Breast epithelium (tissue), 4 donors: ENCODE measurements at regions not wholly inside any gene's neighbourhood (a gene's known extent, or its start where the extent isn't known, plus 50 kb on each side); places are given as distances from the start of the nearest gene placed in this dataset.
"Not testable (repeated sequence)": the region's sequence is repeated elsewhere in the genome, so short reads cannot be mapped to it uniquely, and the experiment has no call there.

ENCODE experiments used
- DNase-seq, 2 donors: peaks; one replicate each; pipeline ENCODE4 v3.0.0-alpha.2; 2019; ENCODE audit warnings: low spot score in 2 of 2
- H3K27ac ChIP-seq, 2 donors: fragments of 200-600 bp; sonication (generic) in 1 of 2; one replicate each; pipeline ENCODE4 v1.5.1; 2016 to 2019; ENCODE audit warnings: mild to moderate bottlenecking in 1 of 2
- H3K27me3 ChIP-seq, 2 donors: fragments of 200-600 bp; sonication (generic) in 1 of 2; one replicate each; pipeline versions ENCODE4 v1.5.1 to v1.6.0; 2017 to 2019; ENCODE audit warnings: control low read depth in 1 of 2, mild to moderate bottlenecking in 1 of 2
- H3K36me3 ChIP-seq: fragments of 200-600 bp; one replicate; pipeline ENCODE4 v1.5.1; 2019
- H3K4me1 ChIP-seq, 2 donors: fragments of 200-600 bp; sonication (generic); one replicate each; pipeline ENCODE4 v1.5.1; 2016 to 2019; ENCODE audit warnings: control low read depth in 1 of 2
- H3K4me3 ChIP-seq, 3 donors: fragments of 200-600 bp; sonication (generic); 1 replicate in 2 of 3; 2 replicates in 1 of 3; pipeline ENCODE4 v1.5.1; 2016 to 2019; ENCODE audit warnings: mild to moderate bottlenecking in 3 of 3, moderate library complexity in 2 of 3
- H3K9me3 ChIP-seq, 2 donors: fragments of 200-600 bp; sonication (generic) in 1 of 2; one replicate each; pipeline ENCODE4 v1.5.1; 2016 to 2019; ENCODE audit warnings: control low read depth in 1 of 2
- POLR2A ChIP-seq: fragments of 450-650 bp; IDR thresholded peaks from one replicate; pipeline ENCODE4 v1.6.1; 2016; ENCODE audit warnings: antibody characterized with exemption, mild to moderate bottlenecking, moderate library complexity
- POLR2AphosphoS5 ChIP-seq, 3 donors: sonication (generic); formaldehyde crosslinking; IDR thresholded peaks; one replicate each; pipeline ENCODE4 v1.6.1; 2017; ENCODE audit warnings: antibody characterized with exemption in 3 of 3
- intact Hi-C: fragments of 100-400 bp; cut with DNase I; formaldehyde crosslinking; loops from one replicate; pipeline ENCODE4 v1.15.1; 2023; ENCODE audit warnings: low total_unique reads
- TF ChIP-seq, protein P1 (sequence below), 3 donors: fragments of 450-650 bp; IDR thresholded peaks; one replicate each; pipeline ENCODE4 v1.5.1; 2016 to 2017; ENCODE audit warnings: antibody characterized with exemption in 3 of 3, mild to moderate bottlenecking in 3 of 3, moderate library complexity in 3 of 3

DNA sequence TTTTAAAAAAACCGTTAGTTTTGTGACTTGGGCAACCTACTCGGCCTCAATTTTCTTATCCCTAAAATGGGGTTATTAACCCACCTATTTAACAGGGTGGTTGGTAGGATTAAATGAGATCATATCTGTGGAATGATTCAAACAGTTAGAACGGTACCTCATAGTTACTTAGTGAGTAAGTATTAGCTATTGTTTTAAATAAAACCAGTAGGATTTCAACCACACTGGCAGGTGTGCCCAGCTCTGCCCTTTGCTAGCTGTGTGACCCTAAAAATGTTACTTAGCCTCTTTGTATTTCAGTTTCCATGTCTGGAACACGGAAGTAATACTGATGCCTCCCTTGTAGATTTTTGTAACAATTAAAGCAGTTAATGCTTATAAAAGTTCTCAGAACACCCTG lies 225.8 kb upstream of the SPRY1 start:
- Histone ChIP-seq H3K27ac (no peak overlapping the region), H3K36me3 (no peaks in the 10 kb centered on the region), H3K4me3 (no peak overlapping the region), H3K9me3 (no peaks in the 10 kb centered on the region), H3K4me1 (no peaks in the 10 kb centered on the region), H3K27me3 (no peaks in the 10 kb centered on the region)
- no peak for TF ChIP-seq POLR2AphosphoS5 (IDR thresholded peaks at IDR 0.05)
- no peak for TF ChIP-seq POLR2A
- TF ChIP-seq, protein P1, sequence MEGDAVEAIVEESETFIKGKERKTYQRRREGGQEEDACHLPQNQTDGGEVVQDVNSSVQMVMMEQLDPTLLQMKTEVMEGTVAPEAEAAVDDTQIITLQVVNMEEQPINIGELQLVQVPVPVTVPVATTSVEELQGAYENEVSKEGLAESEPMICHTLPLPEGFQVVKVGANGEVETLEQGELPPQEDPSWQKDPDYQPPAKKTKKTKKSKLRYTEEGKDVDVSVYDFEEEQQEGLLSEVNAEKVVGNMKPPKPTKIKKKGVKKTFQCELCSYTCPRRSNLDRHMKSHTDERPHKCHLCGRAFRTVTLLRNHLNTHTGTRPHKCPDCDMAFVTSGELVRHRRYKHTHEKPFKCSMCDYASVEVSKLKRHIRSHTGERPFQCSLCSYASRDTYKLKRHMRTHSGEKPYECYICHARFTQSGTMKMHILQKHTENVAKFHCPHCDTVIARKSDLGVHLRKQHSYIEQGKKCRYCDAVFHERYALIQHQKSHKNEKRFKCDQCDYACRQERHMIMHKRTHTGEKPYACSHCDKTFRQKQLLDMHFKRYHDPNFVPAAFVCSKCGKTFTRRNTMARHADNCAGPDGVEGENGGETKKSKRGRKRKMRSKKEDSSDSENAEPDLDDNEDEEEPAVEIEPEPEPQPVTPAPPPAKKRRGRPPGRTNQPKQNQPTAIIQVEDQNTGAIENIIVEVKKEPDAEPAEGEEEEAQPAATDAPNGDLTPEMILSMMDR (IDR thresholded peaks at IDR 0.05) = no peak
- intact Hi-C loops = no loop called here
- DNase-seq = no peak

DNA sequence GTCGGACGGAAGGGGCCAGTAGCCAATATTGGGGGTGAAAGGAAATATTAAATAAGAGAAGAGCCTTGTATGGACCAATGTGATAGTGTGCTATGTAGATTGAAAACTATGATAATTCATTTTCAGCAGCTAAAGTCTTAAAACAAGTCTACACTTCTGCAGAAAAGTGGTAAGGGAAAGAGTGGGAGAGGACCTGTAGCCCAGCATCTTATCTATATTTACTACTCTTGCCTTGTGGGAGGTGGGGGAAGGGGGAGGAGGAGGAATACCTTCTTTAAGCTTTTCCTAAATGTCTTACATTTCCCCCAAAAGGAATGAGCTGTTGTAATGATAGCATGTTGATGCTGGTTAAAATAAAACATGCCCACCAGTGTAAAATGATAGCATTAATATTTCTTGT lies 220.0 kb upstream of the SPRY1 start:
- no peak for DNase-seq
- H3K4me1 ChIP-seq = no peaks in the 10 kb centered on the region

DNA sequence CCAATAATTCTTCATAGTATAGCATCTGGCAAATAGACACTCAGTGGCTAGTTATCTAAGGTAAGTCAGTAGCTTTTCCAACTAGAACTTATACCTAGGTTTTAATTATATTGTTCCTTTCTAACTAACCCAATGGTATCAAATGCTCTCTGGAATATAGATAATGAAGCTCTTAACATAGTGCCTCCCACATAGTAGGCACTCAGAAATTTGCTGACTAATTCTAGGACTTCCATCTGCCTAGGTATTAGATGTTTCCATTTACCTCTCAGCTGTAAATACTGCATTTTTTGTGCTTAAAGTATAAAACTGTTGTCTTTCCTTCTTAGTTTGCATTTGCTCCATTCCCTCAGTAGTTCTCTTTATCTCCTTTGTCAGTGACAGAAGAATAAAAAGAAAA lies 214.3 kb upstream of the SPRY1 start:
- no peak overlapping the region for H3K27ac ChIP-seq
- intact Hi-C loops = no loop called here
- no peak for DNase-seq
- no peaks in the 10 kb centered on the region for H3K36me3 ChIP-seq
- no peaks in the 10 kb centered on the region for H3K27me3 ChIP-seq
- H3K4me3 ChIP-seq = no peak overlapping the region
- no peak for TF ChIP-seq POLR2AphosphoS5 (IDR thresholded peaks at IDR 0.05)
- TF ChIP-seq, protein P1 (IDR thresholded peaks at IDR 0.05) = no peak
- TF ChIP-seq POLR2A = no peak
- H3K9me3 ChIP-seq = no peaks in the 10 kb centered on the region
- H3K4me1 ChIP-seq = no peaks in the 10 kb centered on the region

More for the DNA sequence above, 220.0 kb upstream of the SPRY1 start:
- no peak overlapping the region for H3K27ac ChIP-seq
- H3K4me3 ChIP-seq = no peak overlapping the region
- no peaks in the 10 kb centered on the region for H3K36me3 ChIP-seq
- intact Hi-C loops = no loop called here
- H3K27me3 ChIP-seq = no peaks in the 10 kb centered on the region
- no peaks in the 10 kb centered on the region for H3K9me3 ChIP-seq
- TF ChIP-seq POLR2A (no peak), POLR2AphosphoS5 (IDR thresholded peaks at IDR 0.05) (no peak)
- TF ChIP-seq, protein P1 (IDR thresholded peaks at IDR 0.05) = no peak

DNA sequence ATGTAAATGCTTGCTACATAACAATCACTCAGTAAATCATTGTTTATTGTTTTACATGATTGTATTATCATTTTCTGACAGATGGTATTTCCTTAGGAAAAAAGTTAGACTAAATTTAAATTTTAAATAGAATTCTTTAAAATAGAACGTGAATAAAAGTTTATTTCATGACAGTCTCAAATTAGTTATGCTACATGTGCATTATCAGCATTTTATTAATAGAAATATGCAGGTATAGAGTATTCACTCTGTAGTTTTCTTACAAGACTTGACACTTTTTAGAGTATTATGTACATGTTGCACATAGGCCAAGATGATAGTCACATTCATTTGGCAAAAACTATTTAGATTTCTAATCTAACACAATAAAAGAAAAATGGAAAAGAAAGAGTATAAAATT lies 213.3 kb upstream of the SPRY1 start:
- Histone ChIP-seq H3K36me3 (no peaks in the 10 kb centered on the region), H3K27ac (no peak overlapping the region), H3K4me3 (no peak overlapping the region), H3K9me3 (no peaks in the 10 kb centered on the region), H3K27me3 (no peaks in the 10 kb centered on the region), H3K4me1 (no peaks in the 10 kb centered on the region)
- TF ChIP-seq, protein P1 (IDR thresholded peaks at IDR 0.05) = no peak
- TF ChIP-seq POLR2A (no peak), POLR2AphosphoS5 (IDR thresholded peaks at IDR 0.05) (no peak)
- intact Hi-C loops = no loop called here
- DNase-seq = no peak

DNA sequence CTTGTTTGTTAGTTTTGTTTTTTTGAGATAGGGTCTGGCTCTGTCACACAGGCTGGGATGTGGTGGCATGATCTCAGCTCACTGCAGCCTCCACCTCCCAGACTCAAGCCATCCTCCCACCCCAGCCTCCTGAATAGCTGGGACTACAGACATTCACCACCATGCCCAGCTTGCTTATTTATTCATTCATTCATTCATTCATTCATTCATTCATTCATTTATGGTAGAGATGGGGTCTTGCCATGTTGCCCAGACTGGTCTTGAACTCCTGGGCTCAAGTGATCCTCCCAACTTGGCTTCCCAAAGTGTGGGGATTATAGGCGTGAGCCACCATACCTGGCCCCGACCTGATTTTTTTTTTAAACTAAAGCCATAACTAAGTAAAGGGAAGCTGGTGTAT lies 212.8 kb upstream of the SPRY1 start:
- DNase-seq, H3K4me1 ChIP-seq, H3K4me3 ChIP-seq: not testable (repeated sequence)

DNA sequence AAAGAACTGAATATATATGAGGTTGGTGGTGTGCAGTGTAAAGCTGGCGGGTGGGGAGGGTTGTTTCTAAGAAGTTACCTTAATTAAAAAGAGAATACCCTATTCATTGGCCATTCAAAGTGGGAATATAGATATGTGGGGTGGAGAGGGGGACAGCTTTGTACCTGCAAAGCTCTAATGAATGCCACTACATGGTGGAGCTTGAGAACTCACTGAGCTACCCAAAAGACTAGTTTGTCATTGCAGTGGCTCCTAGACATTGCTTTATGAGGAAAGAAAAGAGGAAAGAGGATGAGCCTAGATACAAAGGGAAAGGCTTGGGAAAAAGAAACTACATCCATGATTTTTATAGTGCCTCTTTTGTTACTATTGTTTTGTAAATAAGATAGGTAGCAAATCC lies 209.9 kb upstream of the SPRY1 start:
- Histone ChIP-seq H3K4me3 (no peak overlapping the region), H3K9me3 (no peaks in the 10 kb centered on the region), H3K4me1 (no peaks in the 10 kb centered on the region), H3K36me3 (no peaks in the 10 kb centered on the region), H3K27ac (no peak overlapping the region), H3K27me3 (no peaks in the 10 kb centered on the region)
- DNase-seq = no peak
- TF ChIP-seq, protein P1 (IDR thresholded peaks at IDR 0.05) = no peak
- no peak for TF ChIP-seq POLR2A
- TF ChIP-seq POLR2AphosphoS5 (IDR thresholded peaks at IDR 0.05) = no peak
- intact Hi-C loops = no loop called here

More for the DNA sequence above, 212.8 kb upstream of the SPRY1 start:
- H3K27me3 ChIP-seq, H3K9me3 ChIP-seq, H3K27ac ChIP-seq, intact Hi-C loops, H3K36me3 ChIP-seq: not testable (repeated sequence)
